ENCODE measurements at regions not wholly inside any gene's neighbourhood (a gene's known extent, or its start where the extent isn't known, plus 50 kb on each side); places are given as distances from the start of the nearest gene placed in this dataset.
"Not testable (repeated sequence)": the region's sequence is repeated elsewhere in the genome, so short reads cannot be mapped to it uniquely, and the experiment has no call there.

DNA sequence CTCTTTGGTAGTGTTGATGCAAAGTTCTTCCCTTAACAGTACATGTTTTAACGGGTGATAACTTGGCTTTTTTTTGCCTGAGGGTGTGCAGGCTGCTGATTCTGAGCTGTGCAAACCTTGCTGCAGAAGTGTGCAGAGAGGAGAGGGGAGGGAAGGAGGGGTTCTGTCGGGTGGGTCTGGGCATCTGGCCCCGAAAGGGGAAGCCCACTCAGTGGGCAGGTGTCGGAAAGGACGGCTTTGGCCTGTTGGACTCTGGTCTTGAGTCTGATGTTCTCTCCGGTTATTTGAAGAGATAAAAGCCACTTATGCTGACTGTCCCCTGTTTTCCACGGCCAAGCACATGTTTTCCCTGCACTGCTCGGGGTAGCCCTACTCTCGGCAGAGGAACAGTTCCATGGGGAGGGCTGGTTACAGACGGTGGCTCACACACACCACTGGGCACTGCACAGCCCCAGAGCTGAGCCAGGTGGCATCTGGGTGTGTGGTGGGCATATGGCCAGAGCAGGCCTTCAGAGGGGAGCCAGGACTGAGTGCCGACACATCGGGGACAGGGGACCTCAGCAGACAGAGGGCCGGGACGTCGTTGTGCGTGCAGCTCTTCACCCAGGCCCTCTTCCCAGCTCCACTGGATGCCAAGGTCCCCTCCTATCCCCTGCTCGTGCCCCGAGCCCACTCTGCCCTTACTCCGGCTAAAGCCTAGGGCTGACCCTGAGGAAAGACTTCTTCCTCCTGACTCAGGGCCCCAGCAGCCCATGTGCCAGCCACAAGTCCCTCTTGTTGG, 93.2 kb downstream of the TEX29 start:
- DNase-seq = no peak

DNA sequence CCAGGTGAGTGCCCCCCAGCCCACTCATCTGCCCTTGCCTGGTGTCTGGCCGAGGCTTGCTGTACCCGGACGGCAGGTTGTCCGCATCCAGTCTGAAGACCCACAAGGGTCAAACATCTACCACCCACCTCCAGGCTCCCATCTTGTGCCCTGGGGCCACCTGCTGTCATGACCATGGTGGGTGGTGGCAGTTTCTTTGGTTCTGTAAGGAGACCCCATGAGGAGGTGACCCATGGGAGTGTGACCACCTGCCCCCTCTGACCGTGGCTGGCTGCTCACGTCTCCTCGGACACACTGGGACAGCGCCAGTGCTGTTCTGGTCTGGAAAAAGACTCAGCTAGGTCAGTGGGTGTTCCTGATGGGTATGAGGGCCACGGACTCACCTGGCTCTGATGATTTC, 93.9 kb downstream of the TEX29 start:
- DNase-seq = no peak

- no peak for DNase-seq
These were observed 94.8 kb downstream of the TEX29 start for GRCh38 chr13:111415246-111415645.

DNA sequence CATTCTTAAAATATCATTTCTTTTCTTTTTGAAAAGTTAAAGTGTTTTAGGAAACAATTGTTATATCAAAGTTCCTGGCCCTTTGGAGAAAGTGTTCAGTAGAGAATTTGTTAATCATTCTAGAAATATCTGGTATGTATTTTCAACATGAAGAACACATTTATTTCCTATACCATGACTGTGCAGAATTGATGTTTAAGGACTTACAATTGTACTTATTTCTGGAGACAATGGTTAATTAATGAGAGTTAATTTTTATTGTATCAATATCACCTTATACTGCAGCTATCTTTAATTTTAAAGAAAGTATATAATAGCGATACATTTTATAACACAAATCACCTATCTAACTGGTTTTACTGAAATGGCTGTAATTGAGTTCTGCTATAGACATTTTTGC, 95.3 kb downstream of the TEX29 start:
- DNase-seq = no peak

GRCh38 chr13:111418101-111418500, 97.7 kb downstream of the TEX29 start:
- DNase-seq = no peak

- no peak for DNase-seq
These were observed 99.9 kb downstream of the TEX29 start for GRCh38 chr13:111420113-111420876.

DNA sequence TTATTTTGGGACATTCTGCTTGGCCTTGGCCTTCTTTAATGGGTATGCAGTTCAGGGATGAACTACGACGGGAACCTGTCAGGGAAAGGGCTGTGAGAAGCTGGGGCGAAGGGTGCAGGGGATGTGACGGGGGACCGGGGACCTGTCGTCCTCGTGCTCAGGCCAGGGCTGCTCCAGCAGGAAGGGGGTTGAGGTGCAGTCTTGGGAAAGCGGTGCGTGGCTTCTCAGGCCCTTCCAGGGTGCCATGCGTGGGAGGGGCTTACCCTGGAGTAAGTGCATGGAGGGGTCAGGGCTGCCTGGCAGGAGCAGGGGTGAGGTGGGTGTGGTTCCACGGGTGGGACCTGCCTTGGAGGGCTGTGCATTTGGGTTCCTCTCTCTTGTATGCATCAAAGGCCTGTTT, 100.8 kb downstream of the TEX29 start:
- DNase-seq = no peak

DNA sequence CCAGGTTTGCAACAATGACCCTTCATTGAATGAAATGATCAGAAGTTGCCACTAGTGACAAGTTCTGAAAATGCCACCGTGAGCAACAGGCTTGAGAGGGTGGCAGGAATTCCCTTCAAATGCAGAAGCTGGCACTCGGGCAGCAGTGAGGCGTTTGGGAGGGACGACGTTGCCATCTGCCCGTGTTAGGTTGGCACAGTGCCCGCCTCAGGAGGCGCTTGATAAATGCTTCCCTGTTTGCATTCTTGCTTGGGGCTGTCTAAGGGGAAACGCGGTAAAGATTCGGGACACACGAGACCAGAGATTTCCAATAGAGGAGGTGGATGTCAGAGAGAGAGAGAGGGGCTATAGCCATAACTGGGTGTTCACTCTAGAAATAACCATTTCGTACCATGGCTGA, 101.9 kb downstream of the TEX29 start:
- DNase-seq = peak; percentile 50

- DNase-seq = no peak
These were observed 102.8 kb downstream of the TEX29 start for GRCh38 chr13:111423168-111423785.

GRCh38 chr13:111424134-111424533, 103.7 kb downstream of the TEX29 start:
- DNase-seq = no peak

- DNase-seq = no peak
These were observed 104.9 kb downstream of the TEX29 start for GRCh38 chr13:111425326-111425725.

DNA sequence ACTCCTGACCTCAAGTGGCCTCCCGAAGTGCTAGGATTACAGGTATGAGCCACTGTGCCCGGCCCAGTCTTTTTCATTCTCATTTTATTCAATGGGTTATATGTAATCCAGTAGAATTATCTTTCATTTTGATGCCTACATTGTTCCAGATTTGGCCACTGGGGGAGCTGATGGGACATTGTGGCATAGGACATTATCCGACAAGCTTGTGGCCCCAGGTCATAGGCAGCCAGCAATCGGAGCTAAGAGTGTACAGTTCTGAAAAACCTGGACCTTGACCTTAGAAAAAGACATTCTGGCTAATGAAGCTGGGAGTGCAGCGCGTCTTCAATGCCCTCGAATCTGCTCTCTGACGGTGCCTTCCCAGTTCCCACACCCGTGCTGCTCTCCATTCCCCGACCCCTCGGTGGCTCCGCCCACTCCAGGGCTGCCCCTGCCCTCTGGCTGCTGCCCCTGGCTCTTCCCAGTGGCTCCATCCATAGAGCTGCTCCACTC, 108.7 kb downstream of the TEX29 start:
- no peak for DNase-seq

GRCh38 chr13:111431206-111431605, 110.8 kb downstream of the TEX29 start:
- no peak for DNase-seq

DNA sequence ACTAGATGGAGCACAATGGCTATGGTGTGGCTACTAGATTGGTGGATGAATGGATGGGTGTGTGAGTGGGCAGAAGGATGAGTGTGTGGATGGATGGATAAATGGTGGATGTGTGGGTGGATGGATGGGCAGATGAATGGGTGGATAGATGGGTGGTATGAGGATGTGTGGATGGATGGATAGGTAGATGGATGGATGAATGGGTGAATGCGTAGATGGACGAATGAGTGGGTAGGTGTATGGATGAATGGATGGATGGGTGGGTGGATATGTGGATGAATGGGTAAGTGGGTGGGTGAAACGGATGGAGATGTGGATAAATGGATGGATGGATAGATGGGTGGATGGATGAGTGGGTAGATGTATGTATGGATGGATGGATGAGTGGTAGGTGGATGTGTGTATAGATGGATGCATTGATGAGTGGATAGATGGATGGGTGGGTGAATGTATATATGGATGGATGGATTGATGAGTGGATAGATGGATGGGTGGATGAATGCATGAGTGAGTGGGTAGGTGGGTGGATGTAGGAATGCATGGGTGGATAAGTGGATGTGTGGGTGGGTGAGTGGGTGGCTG, 114.2 kb downstream of the TEX29 start:
- no peak for DNase-seq

DNA sequence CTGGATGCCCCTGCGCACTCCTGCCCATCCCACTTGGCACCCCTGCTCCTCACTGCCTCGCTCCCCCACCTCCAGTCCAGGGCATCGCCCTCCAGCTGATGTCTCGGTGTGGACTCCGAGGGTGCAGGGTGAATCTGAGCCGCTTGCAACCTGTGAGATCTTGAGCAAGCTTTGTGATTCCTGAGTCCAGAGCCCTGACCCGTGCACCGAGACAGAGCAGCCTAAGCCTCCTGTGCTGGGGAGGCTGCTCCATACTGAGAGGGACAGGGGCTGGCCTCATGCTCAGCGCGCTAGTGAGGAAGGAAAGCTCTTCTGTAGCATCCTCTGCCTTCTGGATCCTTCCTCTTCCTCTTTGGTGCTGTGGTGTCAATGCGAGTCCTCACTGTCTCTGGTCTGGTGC, 116.0 kb downstream of the TEX29 start:
- no peak for DNase-seq

DNA sequence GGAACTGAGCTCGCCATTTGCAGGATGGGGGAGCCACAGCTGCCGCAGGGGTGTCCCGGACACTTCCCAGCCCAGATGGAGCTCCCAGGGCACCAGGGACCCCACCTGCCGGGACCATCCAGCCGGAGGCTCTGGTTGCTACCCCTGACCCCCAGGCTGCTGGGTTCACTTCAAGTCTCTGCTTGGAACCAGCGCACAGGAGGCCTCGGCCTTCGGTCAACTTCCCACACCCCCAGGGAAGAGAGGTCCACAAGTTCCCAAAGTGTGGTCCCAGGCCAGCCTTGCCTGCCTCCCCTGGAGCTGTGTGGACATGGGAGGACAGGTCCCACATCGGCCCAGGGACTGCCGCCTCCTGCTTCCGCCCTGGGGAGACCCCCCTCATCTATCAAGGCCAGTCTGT, 117.0 kb downstream of the TEX29 start:
- no peak for DNase-seq

GRCh38 chr13:111437856-111438547, 117.6 kb downstream of the TEX29 start:
- no peak for DNase-seq

DNA sequence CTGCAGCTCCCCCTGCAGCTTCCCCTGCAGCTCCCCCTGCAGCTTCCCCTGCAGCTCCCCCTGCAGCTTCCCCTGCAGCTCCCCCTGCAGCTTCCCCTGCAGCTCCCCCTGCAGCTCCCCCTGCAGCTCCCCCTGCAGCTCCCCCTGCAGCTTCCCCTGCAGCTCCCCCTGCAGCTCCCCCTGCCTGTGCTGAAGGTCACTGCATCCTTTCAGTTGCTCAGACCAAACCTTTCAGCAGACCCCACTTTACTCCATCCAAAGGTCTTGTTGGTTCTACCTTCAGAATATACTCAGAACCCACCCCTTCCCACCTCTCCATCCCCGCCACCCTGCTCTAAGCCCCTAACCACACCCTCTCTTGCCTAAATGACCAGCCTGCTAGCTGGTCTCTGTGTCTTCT, 120.0 kb downstream of the TEX29 start:
- DNase-seq = not testable (repeated sequence)

DNA sequence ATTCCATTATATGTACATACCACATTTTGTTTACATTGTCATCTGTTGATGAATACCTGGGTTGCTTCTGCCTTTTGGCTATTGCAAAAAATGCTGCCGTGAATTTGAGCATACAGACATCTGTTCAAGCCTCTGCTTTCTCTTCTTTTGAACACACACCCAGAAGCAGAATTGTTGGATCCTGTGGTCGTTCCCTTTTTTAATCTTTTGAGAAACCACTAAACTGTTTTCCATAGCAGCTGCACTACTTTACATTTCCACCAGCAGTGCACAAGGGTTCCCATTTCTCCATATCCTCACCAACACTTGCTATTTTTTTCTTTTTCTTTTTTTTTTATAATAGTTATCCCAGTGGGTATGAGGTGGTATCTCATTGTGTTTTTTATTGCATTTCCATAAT, 123.5 kb downstream of the TEX29 start:
- DNase-seq = no peak

GRCh38 chr13:111448504-111448903, 128.1 kb downstream of the TEX29 start:
- DNase-seq = no peak

- DNase-seq = no peak
These were observed 128.6 kb downstream of the TEX29 start for GRCh38 chr13:111449041-111449440.

- DNase-seq = no peak
These were observed 131.0 kb downstream of the TEX29 start for GRCh38 chr13:111451402-111451801.

All from DMS79 (cell line).